Testis (tissue), 2 donors: ENCODE measurements at regions not wholly inside any gene's neighbourhood (a gene's known extent, or its start where the extent isn't known, plus 50 kb on each side); places are given as distances from the start of the nearest gene placed in this dataset.

Experiments
- CTCF ChIP-seq, 3 experiments: fragments of 450-650 bp in 2 of 3; fragments of 200-600 bp in 1 of 3; sonication (generic) in 1 of 3; IDR thresholded peaks; one replicate each; pipeline ENCODE4 v1.5.1; 2016 to 2019; ENCODE audit warnings: antibody characterized with exemption in 3 of 3, mild to moderate bottlenecking in 2 of 3, moderate library complexity in 1 of 3
- POLR2A ChIP-seq: fragments of 450-650 bp; IDR thresholded peaks from one replicate; pipeline ENCODE4 v1.6.1; 2017; ENCODE audit warnings: antibody characterized with exemption, mild to moderate bottlenecking, moderate library complexity

- TF ChIP-seq CTCF (IDR thresholded peaks at IDR 0.05) (no peak), POLR2A (no peak)
These were observed 197.1 kb upstream of the HCN1 start for GRCh38 chr5:45893309-45893708.
